ENCODE measurements at regions not wholly inside any gene's neighbourhood (a gene's known extent, or its start where the extent isn't known, plus 50 kb on each side); places are given as distances from the start of the nearest gene placed in this dataset.

DNA sequence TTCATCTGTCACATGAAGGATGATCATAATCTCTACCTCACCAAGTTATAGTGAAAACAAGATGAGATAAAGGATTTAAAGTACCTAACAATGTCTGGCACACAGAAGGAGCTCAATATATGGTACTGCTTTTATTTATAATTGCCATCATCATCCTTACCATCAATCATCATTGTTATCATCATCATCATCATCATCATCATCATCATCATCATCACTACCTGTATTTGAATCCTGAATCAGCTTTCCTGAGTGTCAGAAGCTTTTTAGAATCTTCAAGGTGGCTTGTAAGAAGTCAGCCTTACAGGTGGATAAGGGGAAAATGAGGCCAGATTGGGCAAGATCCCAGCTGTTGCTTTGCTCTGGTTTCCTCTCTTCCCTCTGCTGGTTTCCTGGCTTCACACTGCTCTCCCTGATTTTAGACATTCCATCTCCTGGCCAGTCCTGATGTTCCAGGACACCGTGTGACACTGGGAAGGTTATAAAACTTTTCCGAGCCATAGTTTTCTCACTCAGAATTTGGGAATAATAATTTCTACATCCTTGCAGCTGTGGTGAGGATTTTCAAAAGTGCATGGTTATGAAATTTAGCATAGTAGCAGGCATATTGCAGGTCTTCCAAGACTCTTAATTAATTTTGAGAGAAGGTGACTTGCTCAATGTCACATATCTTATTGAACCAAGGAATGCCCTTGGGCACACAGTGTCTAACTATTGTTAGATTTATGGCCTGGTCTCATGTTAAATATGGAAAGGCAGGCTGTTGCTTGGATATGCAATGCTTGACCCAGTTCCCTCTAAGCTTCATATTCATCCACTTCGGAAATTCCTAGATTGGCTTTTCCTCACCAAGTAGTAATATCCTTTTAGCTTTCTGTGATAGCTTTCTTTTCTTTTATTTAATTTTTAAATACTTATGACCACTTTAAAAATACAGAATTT is 160.7 kb downstream of the TMEM38B start:
- TF ChIP-seq POLR2A (IDR thresholded peaks at IDR 0.05) (no peak), POLR2AphosphoS5 (IDR thresholded peaks at IDR 0.05) (no peak)
- TF ChIP-seq, protein P1, sequence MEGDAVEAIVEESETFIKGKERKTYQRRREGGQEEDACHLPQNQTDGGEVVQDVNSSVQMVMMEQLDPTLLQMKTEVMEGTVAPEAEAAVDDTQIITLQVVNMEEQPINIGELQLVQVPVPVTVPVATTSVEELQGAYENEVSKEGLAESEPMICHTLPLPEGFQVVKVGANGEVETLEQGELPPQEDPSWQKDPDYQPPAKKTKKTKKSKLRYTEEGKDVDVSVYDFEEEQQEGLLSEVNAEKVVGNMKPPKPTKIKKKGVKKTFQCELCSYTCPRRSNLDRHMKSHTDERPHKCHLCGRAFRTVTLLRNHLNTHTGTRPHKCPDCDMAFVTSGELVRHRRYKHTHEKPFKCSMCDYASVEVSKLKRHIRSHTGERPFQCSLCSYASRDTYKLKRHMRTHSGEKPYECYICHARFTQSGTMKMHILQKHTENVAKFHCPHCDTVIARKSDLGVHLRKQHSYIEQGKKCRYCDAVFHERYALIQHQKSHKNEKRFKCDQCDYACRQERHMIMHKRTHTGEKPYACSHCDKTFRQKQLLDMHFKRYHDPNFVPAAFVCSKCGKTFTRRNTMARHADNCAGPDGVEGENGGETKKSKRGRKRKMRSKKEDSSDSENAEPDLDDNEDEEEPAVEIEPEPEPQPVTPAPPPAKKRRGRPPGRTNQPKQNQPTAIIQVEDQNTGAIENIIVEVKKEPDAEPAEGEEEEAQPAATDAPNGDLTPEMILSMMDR (IDR thresholded peaks at IDR 0.05), result no peak
